Stimulated activated CD8-positive, alpha-beta memory T cell treated with anti-CD3 and anti-CD28 coated beads, Interleukin-7, amount 100 ng/mL, for 48 hours (primary cell): ENCODE measurements at regions not wholly inside any gene's neighbourhood (a gene's known extent, or its start where the extent isn't known, plus 50 kb on each side); places are given as distances from the start of the nearest gene placed in this dataset.
"Not testable (repeated sequence)": the region's sequence is repeated elsewhere in the genome, so short reads cannot be mapped to it uniquely, and the experiment has no call there.

ENCODE experiments used
- DNase-seq, 2 donors: peaks; one replicate each; pipeline ENCODE4 v3.0.0-alpha.2; 2020; ENCODE audit warnings: low read depth in 1 of 2; ENCODE audit errors: extremely low read depth in 1 of 2

GRCh38 chr4:15162465-15163283 is 160.4 kb downstream of the CPEB2 start:
- no peak for DNase-seq

- no peak for DNase-seq
These were observed 161.0 kb downstream of the CPEB2 start for GRCh38 chr4:15163284-15163645.

GRCh38 chr4:15164571-15164970 is 162.3 kb downstream of the CPEB2 start:
- no peak for DNase-seq

GRCh38 chr4:15167743-15168142 is 165.5 kb downstream of the CPEB2 start:
- no peak for DNase-seq

DNA sequence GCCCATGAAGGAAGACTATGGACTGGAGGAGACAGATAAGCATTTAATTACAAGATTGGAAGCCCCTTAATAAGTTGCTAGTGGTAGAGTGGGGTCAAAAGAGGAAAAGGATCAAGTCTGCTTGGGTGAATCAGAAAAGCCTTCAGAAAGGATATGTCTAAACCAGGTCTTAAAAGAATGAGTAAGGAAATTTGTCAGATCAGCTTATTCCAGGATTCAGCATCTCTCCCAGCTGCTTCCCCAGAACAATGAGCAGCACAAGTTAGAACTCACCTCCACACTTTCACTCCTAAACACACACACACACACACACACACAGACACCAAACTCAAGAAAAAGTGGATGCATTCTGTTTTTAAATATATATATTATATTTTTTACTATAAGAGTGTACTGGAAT is 166.5 kb downstream of the CPEB2 start:
- no peak for DNase-seq

DNA sequence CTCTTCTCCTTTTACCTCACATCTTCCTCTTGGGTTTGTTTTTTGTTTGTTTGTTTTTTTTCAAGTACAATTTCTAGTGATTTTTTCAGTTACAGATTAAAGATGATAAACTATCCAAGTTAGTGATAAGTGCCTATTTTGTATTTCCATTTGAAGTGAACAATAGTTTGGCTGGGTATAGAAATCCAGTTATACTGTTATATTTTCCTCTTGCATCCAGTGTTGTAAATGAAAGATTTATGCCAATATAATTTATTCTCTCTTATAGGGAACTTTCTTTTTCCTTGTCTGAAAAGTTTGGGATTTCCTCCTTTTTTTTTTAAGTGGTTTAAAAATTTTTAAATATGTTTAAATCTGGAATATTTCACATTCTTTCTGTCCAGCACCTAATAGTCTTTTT is 169.4 kb downstream of the CPEB2 start:
- DNase-seq, result no peak

- DNase-seq, result no peak
These were observed 171.0 kb downstream of the CPEB2 start for GRCh38 chr4:15173251-15173650.

DNA sequence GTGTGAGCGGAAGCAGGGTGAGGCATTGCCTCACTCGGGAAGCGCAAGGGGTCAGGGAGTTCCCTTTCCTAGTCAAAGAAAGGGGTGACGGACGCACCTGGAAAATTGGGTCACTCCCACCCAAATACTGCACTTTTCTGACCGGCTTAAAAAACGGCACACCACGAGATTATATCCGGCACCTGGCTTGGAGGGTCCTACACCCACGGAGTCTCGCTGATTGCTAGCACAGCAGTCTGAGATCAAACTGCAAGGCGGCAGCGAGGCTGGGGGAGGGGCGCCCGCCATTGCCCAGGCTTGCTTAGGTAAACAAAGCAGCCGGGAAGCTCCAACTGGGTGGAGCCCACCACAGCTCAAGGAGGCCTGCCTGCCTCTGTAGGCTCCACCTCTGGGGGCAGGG is 171.9 kb downstream of the CPEB2 start:
- DNase-seq, result not testable (repeated sequence)

DNA sequence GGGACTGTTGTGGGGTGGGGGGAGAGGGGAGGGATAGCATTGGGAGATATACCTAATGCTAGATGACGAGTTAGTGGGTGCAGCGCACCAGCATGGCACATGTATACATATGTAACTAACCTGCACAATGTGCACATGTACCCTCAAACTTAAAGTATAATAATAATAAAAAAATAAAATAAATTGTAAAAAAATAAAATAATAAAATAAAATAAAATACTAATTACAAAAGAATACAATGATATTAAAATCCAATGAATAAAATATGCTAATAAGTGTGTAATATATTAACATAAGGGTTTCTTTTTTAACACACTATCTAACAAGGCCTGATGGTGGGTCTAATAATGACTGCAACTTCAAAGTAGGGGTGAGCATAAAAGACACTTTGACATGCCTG is 177.6 kb downstream of the CPEB2 start:
- not testable (repeated sequence) for DNase-seq

DNA sequence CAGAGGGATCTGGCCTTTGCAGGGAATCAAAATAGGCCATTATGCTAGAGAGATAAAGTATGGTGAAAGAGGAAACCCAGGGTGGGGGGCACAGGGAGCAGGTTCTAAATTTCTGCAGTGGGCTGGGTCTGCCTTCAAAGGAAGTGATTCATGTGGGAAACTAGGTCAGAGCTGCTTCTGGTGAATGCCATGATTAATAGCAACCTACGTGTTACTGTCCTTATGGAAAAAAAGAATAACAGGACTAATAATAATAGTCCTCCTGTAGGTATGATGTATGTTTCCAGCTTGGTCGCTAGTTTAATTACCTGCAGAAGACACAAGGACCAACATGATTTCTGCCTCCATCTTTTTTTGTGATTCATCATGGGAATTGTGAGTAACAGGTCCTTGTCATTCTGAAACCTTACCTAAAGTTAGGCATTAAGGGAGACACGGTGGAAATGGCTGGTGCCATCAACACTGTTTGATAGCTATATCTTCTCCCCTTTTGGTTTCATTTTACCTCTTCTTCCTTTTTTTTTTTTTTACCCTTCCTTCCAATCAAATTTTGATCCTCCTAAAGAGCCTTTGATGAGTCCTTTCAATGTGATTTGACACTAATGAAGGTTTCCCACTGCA is 180.4 kb downstream of the CPEB2 start:
- DNase-seq, result no peak

DNA sequence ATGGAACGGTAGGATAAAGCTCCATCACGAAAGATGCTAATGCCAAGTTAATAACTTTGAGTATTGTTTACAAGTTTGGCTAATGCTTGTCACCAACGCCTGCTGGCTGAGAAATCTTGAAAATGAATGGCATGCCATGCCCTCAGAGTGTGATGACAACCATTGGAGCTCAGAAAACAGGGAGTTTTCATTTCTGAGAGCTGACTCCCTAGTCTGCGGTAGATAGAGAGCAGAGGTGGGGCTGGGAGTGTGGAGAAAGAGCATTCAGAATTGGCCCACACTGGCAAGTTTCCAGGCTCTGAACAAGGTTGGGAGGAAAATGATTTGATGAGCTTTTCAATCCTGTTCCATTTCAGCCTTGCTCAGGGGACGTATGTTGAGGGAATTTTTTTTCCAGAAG is 183.9 kb downstream of the CPEB2 start:
- DNase-seq, result no peak

- no peak for DNase-seq
These were observed 184.5 kb downstream of the CPEB2 start for GRCh38 chr4:15186806-15187205.

DNA sequence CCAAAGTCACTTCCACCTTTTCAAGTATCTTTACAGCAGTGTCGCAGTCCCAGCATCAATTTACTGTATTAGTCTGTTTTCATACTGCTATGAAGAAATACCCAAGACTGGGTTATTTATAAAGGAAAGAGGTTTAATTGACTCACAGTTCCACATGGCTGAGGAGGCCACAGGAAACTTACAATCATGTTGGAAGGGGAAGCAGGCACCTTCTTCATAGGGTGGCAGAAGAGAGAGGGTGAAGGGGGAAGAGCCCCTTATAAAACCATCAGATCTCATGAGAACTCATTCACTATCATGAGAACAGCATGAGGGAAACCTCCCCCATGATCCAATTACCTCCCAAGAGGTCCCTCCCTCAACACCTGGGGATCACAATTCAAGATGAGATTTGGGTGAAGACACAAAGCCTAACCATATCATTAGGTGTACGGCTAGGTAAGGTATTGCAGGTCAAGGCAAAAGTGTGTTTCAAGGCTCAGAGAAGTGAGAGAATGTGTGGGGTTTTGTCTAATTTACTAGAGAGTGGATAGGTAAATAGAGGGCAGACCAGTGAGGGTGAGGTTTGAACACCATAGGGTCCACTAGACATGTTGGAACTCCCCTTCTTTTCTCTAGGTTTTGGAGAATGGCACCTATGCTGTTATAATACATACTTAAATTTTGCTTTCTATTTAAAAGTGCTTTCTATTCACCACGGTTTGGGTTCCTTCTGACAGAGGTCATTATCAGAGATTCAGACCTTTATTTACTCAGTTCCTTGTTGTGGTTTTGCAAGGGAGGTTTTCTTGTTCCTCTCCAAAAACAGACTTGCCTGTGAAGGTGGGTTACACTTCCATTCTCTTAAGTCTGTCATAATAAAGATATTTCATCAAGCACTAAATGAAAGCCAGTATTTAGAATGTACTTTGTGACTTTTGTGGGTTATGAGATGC is 186.6 kb downstream of the CPEB2 start:
- DNase-seq, result no peak

DNA sequence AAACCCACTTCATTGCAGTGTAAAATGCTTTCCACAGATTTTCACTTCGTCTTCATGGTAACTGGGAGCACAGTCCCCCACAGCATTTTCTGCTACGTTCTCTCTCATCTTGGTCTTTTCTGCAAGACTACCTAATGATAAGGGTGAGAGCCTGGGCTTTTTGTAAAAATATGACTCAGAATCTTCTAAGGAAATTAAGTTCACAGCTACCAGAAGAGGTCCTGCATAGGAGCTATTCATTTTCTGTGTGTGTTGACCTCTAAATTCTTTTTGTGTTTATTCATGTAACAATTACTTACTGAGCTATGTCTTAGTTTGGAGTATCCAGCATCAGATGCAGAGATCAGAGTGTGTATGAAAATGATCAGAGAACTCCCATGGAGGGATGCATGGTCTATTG is 192.2 kb downstream of the CPEB2 start:
- no peak for DNase-seq

DNA sequence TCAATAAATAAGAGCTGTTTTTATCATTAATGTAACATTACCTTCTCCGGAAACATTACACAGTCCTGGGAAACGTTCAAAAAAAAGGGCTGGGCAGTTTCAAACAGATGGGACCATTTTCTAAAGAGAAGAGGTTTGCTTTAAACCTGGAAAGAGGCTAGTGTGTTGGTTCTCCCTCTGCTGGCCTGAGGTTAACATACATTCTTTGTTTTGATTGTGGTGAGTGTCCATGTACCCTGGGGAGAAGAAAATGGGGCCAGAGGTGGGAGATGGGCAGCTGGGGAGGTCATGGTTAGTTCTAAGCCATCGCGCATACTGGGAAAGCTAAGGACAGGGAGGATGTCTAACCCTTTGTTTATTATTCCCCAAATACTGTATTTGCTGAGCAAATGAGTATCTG is 194.7 kb downstream of the CPEB2 start:
- DNase-seq, result no peak

DNA sequence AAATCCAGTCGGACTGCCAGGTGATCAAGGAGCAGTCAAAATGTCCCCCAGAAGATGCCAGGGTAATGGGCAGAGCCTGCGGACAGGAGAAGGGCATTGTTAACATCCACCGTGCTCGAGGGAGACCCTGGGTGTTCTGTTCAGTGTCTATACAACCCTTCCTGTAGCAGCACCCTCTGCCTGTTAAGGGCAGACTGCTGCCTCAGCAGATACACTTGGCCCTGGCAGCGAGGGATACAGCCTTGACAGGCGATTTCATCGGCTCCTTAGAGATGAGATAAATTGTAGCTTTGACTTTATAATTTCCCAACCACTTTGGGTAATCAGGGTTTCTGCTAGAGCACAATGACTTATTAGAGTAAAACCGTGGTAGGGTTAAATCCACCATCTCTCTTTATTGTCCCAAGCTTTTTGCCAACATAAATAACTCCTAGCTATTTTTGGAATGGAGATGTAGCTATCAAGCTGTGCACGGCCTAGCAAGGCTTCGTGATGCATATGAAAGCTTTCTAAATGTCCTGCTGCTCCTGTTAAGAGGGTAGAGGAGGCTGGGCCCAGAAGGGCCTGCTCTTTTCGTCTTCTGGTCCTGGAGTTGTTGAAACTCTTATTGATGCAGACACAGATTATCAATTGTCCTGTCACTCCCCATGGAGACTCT is 195.9 kb downstream of the CPEB2 start:
- DNase-seq, result no peak

- DNase-seq, result no peak
These were observed 199.5 kb downstream of the CPEB2 start for GRCh38 chr4:15201782-15202181.

GRCh38 chr4:15202481-15202880 is 200.2 kb downstream of the CPEB2 start:
- no peak for DNase-seq

- not testable (repeated sequence) for DNase-seq
These were observed 204.2 kb downstream of the CPEB2 start for GRCh38 chr4:15206526-15206925.

DNA sequence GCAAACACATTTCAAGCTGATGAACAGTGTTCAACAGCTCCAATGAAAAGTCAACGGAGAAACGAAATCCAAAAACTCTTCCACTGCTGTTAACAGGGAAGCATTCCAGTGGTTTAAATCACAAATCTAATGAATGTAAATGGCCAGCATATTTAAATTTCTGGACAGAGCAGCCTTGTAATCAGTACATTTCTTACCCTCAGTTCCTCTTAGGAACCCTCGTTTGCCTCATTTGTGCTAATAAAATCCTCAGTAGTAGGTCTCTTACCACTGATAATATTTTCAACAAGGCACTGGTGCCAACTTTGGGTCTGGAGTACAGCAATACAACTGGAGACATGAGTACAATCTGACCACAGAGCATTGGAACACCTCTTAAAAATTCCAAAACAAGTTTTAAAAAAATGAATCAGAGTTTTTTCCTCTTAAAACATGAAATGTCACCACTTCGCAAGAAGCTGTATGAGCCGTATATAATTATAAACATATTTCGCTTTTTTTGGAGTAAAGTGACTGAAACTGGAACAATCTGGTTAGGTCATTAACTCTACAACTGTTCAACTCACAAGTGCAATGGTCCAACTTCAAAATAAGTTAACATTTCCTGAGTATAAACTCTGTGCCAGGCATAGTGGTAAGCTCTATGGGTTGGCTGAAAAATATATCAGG is 211.2 kb downstream of the CPEB2 start:
- no peak for DNase-seq

GRCh38 chr4:15215109-15215508 is 212.7 kb upstream of the C1QTNF7 start:
- no peak for DNase-seq
